H9 (cell line): ENCODE measurements at regions not wholly inside any gene's neighbourhood (a gene's known extent, or its start where the extent isn't known, plus 50 kb on each side); places are given as distances from the start of the nearest gene placed in this dataset.

Source experiments
- DNase-seq: peaks from one replicate; pipeline ENCODE4 v3.0.0-alpha.2; 2017
- H2AFZ ChIP-seq: one replicate; pipeline ENCODE4 v1.6.1; 2013; ENCODE audit warnings: mild to moderate bottlenecking, low read length, control low read depth, moderate library complexity
- H2AK5ac ChIP-seq: 2 replicates; pipeline ENCODE4 v1.6.1; 2013; ENCODE audit warnings: low read length, control low read depth, mixed read lengths; ENCODE audit not compliant: insufficient read length
- H2BK120ac ChIP-seq: one replicate; pipeline ENCODE4 v1.6.1; 2013; ENCODE audit warnings: low read depth, mild to moderate bottlenecking, low read length, control low read depth, inconsistent platforms; ENCODE audit not compliant: poor library complexity, severe bottlenecking
- H2BK12ac ChIP-seq: 2 replicates; pipeline ENCODE4 v1.6.1; 2013; ENCODE audit warnings: low read length, control low read depth, mixed read lengths, low read depth; ENCODE audit not compliant: insufficient read length
- H2BK15ac ChIP-seq: 2 replicates; pipeline ENCODE4 v1.6.1; 2013; ENCODE audit warnings: low read depth, low read length, control low read depth
- H2BK20ac ChIP-seq: one replicate; pipeline ENCODE4 v1.6.1; 2013; ENCODE audit warnings: low read depth, mild to moderate bottlenecking, low read length, control low read depth, inconsistent platforms; ENCODE audit not compliant: poor library complexity, severe bottlenecking
- H2BK5ac ChIP-seq: 2 replicates; pipeline ENCODE4 v1.6.1; 2013; ENCODE audit warnings: low read length, control low read depth, mixed read lengths; ENCODE audit not compliant: insufficient read length
- H3K14ac ChIP-seq: 2 replicates; pipeline ENCODE4 v1.6.1; 2013; ENCODE audit warnings: low read length, control low read depth; ENCODE audit not compliant: insufficient read depth
- H3K18ac ChIP-seq: 2 replicates; pipeline ENCODE4 v1.6.1; 2013; ENCODE audit warnings: low read depth, mild to moderate bottlenecking, mixed read lengths, low read length, control low read depth; ENCODE audit not compliant: insufficient read length
- H3K23ac ChIP-seq: 2 replicates; pipeline ENCODE4 v1.6.1; 2013; ENCODE audit warnings: low read length, control low read depth, mixed read lengths, low read depth; ENCODE audit not compliant: insufficient read length
- H3K23me2 ChIP-seq: 2 replicates; pipeline ENCODE4 v1.6.1; 2013; ENCODE audit warnings: low read depth, mild to moderate bottlenecking, mixed read lengths, low read length, control low read depth; ENCODE audit not compliant: insufficient read length, poor library complexity, severe bottlenecking
- H3K27ac ChIP-seq: 2 replicates; pipeline ENCODE4 v1.5.1; 2013; ENCODE audit warnings: low read length, control low read depth, mixed read lengths, low read depth; ENCODE audit not compliant: insufficient read length
- H3K27me3 ChIP-seq: 2 replicates; pipeline ENCODE4 v1.6.1; 2013; ENCODE audit warnings: low read length, control low read depth, inconsistent platforms; ENCODE audit not compliant: insufficient read depth
- H3K4ac ChIP-seq: 2 replicates; pipeline ENCODE4 v1.6.1; 2013; ENCODE audit warnings: low read depth, mild to moderate bottlenecking, control low read depth, inconsistent platforms, low read length, moderate library complexity
- H3K4me1 ChIP-seq: 2 replicates; pipeline ENCODE4 v1.6.1; 2013; ENCODE audit warnings: low read length, control low read depth, inconsistent platforms; ENCODE audit not compliant: insufficient read depth
- H3K4me2 ChIP-seq: 2 replicates; pipeline ENCODE4 v1.6.1; 2013; ENCODE audit warnings: low read length, control low read depth, mixed read lengths; ENCODE audit not compliant: insufficient read length, insufficient read depth
- H3K56ac ChIP-seq: 2 replicates; pipeline ENCODE4 v1.6.1; 2013; ENCODE audit warnings: low read depth, mild to moderate bottlenecking, mixed read lengths, low read length, control low read depth; ENCODE audit not compliant: insufficient read length
- H3K79me1 ChIP-seq: 2 replicates; pipeline ENCODE4 v1.6.1; 2013; ENCODE audit warnings: low read depth, mild to moderate bottlenecking, moderate library complexity, low read length, control low read depth, inconsistent platforms; ENCODE audit not compliant: insufficient read depth, poor library complexity, severe bottlenecking
- H3K79me2 ChIP-seq: 2 replicates; pipeline ENCODE4 v1.6.1; 2013; ENCODE audit warnings: low read length, control low read depth, inconsistent platforms; ENCODE audit not compliant: insufficient read depth
- H3K9ac ChIP-seq: 2 replicates; pipeline ENCODE4 v1.6.1; 2013; ENCODE audit warnings: low read length, control low read depth, mixed read lengths; ENCODE audit not compliant: insufficient read length; ENCODE audit errors: extremely low read depth
- H3K9me3 ChIP-seq: one replicate; pipeline ENCODE4 v1.6.1; 2013; ENCODE audit warnings: low read depth, low read length, inconsistent platforms; ENCODE audit not compliant: control insufficient read depth
- H3T11ph ChIP-seq: one replicate; pipeline ENCODE4 v1.6.1; 2013; ENCODE audit warnings: mild to moderate bottlenecking, low read length, control low read depth, inconsistent platforms
- H4K20me1 ChIP-seq: one replicate; pipeline ENCODE4 v1.6.1; 2013; ENCODE audit not compliant: control insufficient read depth, insufficient read length, insufficient read depth
- H4K5ac ChIP-seq: 2 replicates; pipeline ENCODE4 v1.6.1; 2013; ENCODE audit warnings: low read depth, mild to moderate bottlenecking, mixed read lengths, low read length, control low read depth; ENCODE audit not compliant: insufficient read length
- H4K8ac ChIP-seq: replicated peaks from 2 replicates; pipeline ENCODE4 v1.6.1; 2013; ENCODE audit warnings: low read length, control low read depth, mixed read lengths, low read depth; ENCODE audit not compliant: insufficient read length
- H4K91ac ChIP-seq: 2 replicates; pipeline ENCODE4 v1.6.1; 2013; ENCODE audit warnings: low read depth, mild to moderate bottlenecking, moderate library complexity, mixed read lengths, low read length, control low read depth; ENCODE audit not compliant: insufficient read length
- H3K27ac Mint-ChIP-seq, 3 experiments: 2 replicates in 2 of 3; 3 replicates in 1 of 3; pipeline ENCODE4 v1.8.0; 2020 to 2021; ENCODE audit warnings: mixed read lengths in 3 of 3, mild to moderate bottlenecking in 1 of 3, moderate library complexity in 1 of 3
- H3K27me3 Mint-ChIP-seq: 2 replicates; pipeline ENCODE4 v1.8.0; 2021; ENCODE audit warnings: low read depth, mild to moderate bottlenecking, moderate library complexity, mixed read lengths
- H3K36me3 Mint-ChIP-seq, 3 experiments: 2 replicates in 2 of 3; 3 replicates in 1 of 3; pipeline ENCODE4 v1.8.0; 2020 to 2021; ENCODE audit warnings: low read depth in 3 of 3, mixed read lengths in 3 of 3; ENCODE audit not compliant: insufficient read depth in 1 of 3
- H3K4me1 Mint-ChIP-seq, 2 experiments: 2 replicates each; pipeline ENCODE4 v1.8.0; 2020; ENCODE audit warnings: mixed read lengths in 2 of 2
- H3K4me3 Mint-ChIP-seq, 2 experiments: 2 replicates in 1 of 2; 3 replicates in 1 of 2; pipeline ENCODE4 v1.8.0; 2020 to 2021; ENCODE audit warnings: mild to moderate bottlenecking in 2 of 2, mixed read lengths in 2 of 2, moderate library complexity in 1 of 2
- H3K9me3 Mint-ChIP-seq, 2 experiments: 2 replicates in 1 of 2; 3 replicates in 1 of 2; pipeline ENCODE4 v1.8.0; 2020; ENCODE audit warnings: mild to moderate bottlenecking in 2 of 2, mixed read lengths in 2 of 2, moderate library complexity in 1 of 2
- WGBS: extraction: QIAGEN DNeasy Blood & Tissue Kit; methylation state at CpG from one replicate; pipeline ENCODE4 v1.1.7; 2013; ENCODE audit warnings: missing lambda C conversion rate, low lambda C conversion rate, mixed read lengths; ENCODE audit not compliant: insufficient read length; ENCODE audit errors: extremely low coverage; 5-methylcytosine and 5-hydroxymethylcytosine counted together
- TF ChIP-seq, protein P1 (sequence below): fragments of 200-600 bp; sonication (generic); conservative IDR thresholded peaks from 3 replicates; pipeline ENCODE4 v1.8.0; 2021; ENCODE audit warnings: antibody characterized with exemption, mild to moderate bottlenecking

DNA sequence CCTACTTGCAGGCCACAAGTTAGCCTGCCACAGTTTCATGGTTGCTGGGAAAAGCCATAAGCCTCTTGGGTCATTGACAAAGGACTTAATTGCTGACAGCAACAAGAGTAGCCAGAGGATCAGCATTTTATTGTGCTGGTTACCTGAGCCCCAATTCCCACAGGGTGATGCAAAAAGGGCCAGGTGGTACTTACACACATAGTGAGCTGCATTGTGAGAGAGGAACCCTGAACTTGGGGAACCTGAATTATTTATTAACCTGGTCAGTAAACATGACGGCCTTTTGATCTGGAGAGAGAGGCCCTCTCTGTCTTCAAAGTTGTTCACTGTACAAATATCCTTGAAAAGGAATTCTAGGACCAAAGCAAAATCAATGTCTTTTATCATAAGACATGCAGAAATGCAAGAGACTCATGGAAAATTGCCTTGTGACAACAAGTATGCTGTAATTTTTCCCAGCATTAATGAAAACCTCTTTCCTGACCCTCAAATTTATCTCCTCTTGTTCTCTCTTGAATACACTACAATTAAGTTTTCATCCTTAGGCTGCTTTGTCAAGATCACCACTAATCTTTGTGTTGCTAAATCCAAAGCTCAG lies 102.9 kb upstream of the PHYHIPL start:
- H4K8ac ChIP-seq: no peak overlapping the region
- H2AFZ ChIP-seq: no peak overlapping the region
- no peaks in the 10 kb centered on the region; a peak in 2 of 7 replicates for H3K36me3 Mint-ChIP-seq
- no peaks in the 10 kb centered on the region for H3K23me2 ChIP-seq
- H3K27me3 ChIP-seq: no peaks in the 10 kb centered on the region
- H2BK20ac ChIP-seq: no peak overlapping the region
- no peak overlapping the region for H3T11ph ChIP-seq
- H3K4me3 Mint-ChIP-seq: no peak overlapping the region
- no peak overlapping the region for H3K18ac ChIP-seq
- H4K91ac ChIP-seq: no peak overlapping the region
- H3K79me2 ChIP-seq: no peaks in the 10 kb centered on the region
- H3K4me1 Mint-ChIP-seq: peaks cover 8 to 15% of the 10 kb centered on the region in 2 experiments
- H2BK15ac ChIP-seq: no peak overlapping the region
- H3K4ac ChIP-seq: no peak overlapping the region
- TF ChIP-seq, protein P1, sequence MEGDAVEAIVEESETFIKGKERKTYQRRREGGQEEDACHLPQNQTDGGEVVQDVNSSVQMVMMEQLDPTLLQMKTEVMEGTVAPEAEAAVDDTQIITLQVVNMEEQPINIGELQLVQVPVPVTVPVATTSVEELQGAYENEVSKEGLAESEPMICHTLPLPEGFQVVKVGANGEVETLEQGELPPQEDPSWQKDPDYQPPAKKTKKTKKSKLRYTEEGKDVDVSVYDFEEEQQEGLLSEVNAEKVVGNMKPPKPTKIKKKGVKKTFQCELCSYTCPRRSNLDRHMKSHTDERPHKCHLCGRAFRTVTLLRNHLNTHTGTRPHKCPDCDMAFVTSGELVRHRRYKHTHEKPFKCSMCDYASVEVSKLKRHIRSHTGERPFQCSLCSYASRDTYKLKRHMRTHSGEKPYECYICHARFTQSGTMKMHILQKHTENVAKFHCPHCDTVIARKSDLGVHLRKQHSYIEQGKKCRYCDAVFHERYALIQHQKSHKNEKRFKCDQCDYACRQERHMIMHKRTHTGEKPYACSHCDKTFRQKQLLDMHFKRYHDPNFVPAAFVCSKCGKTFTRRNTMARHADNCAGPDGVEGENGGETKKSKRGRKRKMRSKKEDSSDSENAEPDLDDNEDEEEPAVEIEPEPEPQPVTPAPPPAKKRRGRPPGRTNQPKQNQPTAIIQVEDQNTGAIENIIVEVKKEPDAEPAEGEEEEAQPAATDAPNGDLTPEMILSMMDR: no peak
- no peak overlapping the region for H2BK120ac ChIP-seq
- H3K56ac ChIP-seq: no peak overlapping the region
- H2AK5ac ChIP-seq: no peak overlapping the region
- no peaks in the 10 kb centered on the region for H3K27me3 Mint-ChIP-seq
- H3K27ac Mint-ChIP-seq: no peak overlapping the region
- no peak overlapping the region for H2BK12ac ChIP-seq
- no peaks in the 10 kb centered on the region for H3K9me3 ChIP-seq
- H3K14ac ChIP-seq: no peak overlapping the region
- H2BK5ac ChIP-seq: no peak overlapping the region
- WGBS: no CpG with 5 or more reads among the region's 1 CpG
- no peak overlapping the region for H3K23ac ChIP-seq
- DNase-seq: no peak
- H3K9me3 Mint-ChIP-seq: no peaks in the 10 kb centered on the region
- H3K9ac ChIP-seq: no peak overlapping the region
- H3K4me2 ChIP-seq: no peak overlapping the region
- H4K5ac ChIP-seq: no peak overlapping the region
- H4K20me1 ChIP-seq: no peaks in the 10 kb centered on the region
- H3K79me1 ChIP-seq: no peaks in the 10 kb centered on the region
- H3K4me1 ChIP-seq: peaks cover 2% of the 10 kb centered on the region; the same call in 1 of the 2 replicates
- H3K27ac ChIP-seq: no peak overlapping the region
